ENCODE measurements at regions not wholly inside any gene's neighbourhood (a gene's known extent, or its start where the extent isn't known, plus 50 kb on each side); places are given as distances from the start of the nearest gene placed in this dataset.
"Not testable (repeated sequence)": the region's sequence is repeated elsewhere in the genome, so short reads cannot be mapped to it uniquely, and the experiment has no call there.

GRCh38 chr20:51923633-51924032, 121.3 kb upstream of the SALL4 start:
- no peak for DNase-seq (ENCODE audit: low spot score)

- not testable (repeated sequence) for DNase-seq (ENCODE audit: low spot score)
Measured at GRCh38 chr20:51922812-51923211, 120.5 kb upstream of the SALL4 start.

GRCh38 chr20:51918561-51918960, 116.2 kb upstream of the SALL4 start:
- no peak for DNase-seq (ENCODE audit: low spot score)

- DNase-seq (ENCODE audit: low spot score): no peak
Measured at GRCh38 chr20:51917886-51918535, 115.7 kb upstream of the SALL4 start.

GRCh38 chr20:51916244-51916643, 113.9 kb upstream of the SALL4 start:
- no peak for DNase-seq (ENCODE audit: low spot score)

GRCh38 chr20:51914758-51915157, 112.4 kb upstream of the SALL4 start:
- DNase-seq (ENCODE audit: low spot score): no peak

- peak; percentile 75 for DNase-seq (ENCODE audit: low spot score)
Measured at GRCh38 chr20:51910321-51911050, 108.2 kb upstream of the SALL4 start.

- DNase-seq (ENCODE audit: low spot score): no peak
Measured at GRCh38 chr20:51906679-51907078, 104.4 kb upstream of the SALL4 start.

GRCh38 chr20:51906049-51906448, 103.7 kb upstream of the SALL4 start:
- no peak for DNase-seq (ENCODE audit: low spot score)

GRCh38 chr20:51902933-51903332, 100.6 kb upstream of the SALL4 start:
- no peak for DNase-seq (ENCODE audit: low spot score)

- no peak for DNase-seq (ENCODE audit: low spot score)
Measured at GRCh38 chr20:51900443-51900842, 98.1 kb upstream of the SALL4 start.

- no peak for DNase-seq (ENCODE audit: low spot score)
Measured at GRCh38 chr20:51899674-51900073, 97.4 kb upstream of the SALL4 start.

- DNase-seq (ENCODE audit: low spot score): no peak
Measured at GRCh38 chr20:51898788-51899187, 96.5 kb upstream of the SALL4 start.

- DNase-seq (ENCODE audit: low spot score): no peak
Measured at GRCh38 chr20:51894619-51895018, 92.3 kb upstream of the SALL4 start.

- DNase-seq (ENCODE audit: low spot score): no peak
Measured at GRCh38 chr20:51894201-51894600, 91.9 kb upstream of the SALL4 start.

- DNase-seq (ENCODE audit: low spot score): no peak
Measured at GRCh38 chr20:51893723-51894122, 91.4 kb upstream of the SALL4 start.

- DNase-seq (ENCODE audit: low spot score): no peak
Measured at GRCh38 chr20:51890003-51890402, 87.7 kb upstream of the SALL4 start.

GRCh38 chr20:51889466-51889865, 87.1 kb upstream of the SALL4 start:
- DNase-seq (ENCODE audit: low spot score): no peak

GRCh38 chr20:51888291-51888690, 86.0 kb upstream of the SALL4 start:
- DNase-seq (ENCODE audit: low spot score): no peak

GRCh38 chr20:51886891-51887608, 84.7 kb upstream of the SALL4 start:
- no peak for DNase-seq (ENCODE audit: low spot score)

- no peak for DNase-seq (ENCODE audit: low spot score)
Measured at GRCh38 chr20:51886341-51886740, 84.0 kb upstream of the SALL4 start.

- no peak for DNase-seq (ENCODE audit: low spot score)
Measured at GRCh38 chr20:51884561-51884960, 82.2 kb upstream of the SALL4 start.

- no peak for DNase-seq (ENCODE audit: low spot score)
Measured at GRCh38 chr20:51880188-51880587, 77.9 kb upstream of the SALL4 start.

Data from cerebellar cortex (tissue), 1 donor.